Astrocyte of the spinal cord (primary cell): ENCODE measurements at regions not wholly inside any gene's neighbourhood (a gene's known extent, or its start where the extent isn't known, plus 50 kb on each side); places are given as distances from the start of the nearest gene placed in this dataset.

Source experiments
- DNase-seq: peaks from one replicate; pipeline ENCODE4 v3.0.0; 2011; ENCODE audit warnings: low read depth, low spot score
- H3K4me3 ChIP-seq: 2 replicates; pipeline ENCODE4 v1.5.1; 2011; ENCODE audit warnings: low read depth, mild to moderate bottlenecking, low read length, moderate library complexity
- CTCF ChIP-seq: IDR thresholded peaks from 2 replicates; pipeline ENCODE4 v1.5.1; 2012; ENCODE audit warnings: low read depth, mild to moderate bottlenecking, low read length, inconsistent platforms
- in situ Hi-C: cut with HindIII; loops from 2 replicates; pipeline ENCODE4 v1.10.0; 2017; ENCODE audit warnings: low sequenced_read_pairs

- H3K4me3 ChIP-seq, result no peak overlapping the region
- in situ Hi-C loops, result no loop called here
- DNase-seq, result peak; percentile 99
- no peak for TF ChIP-seq CTCF
Observed at GRCh38 chr6:44058617-44059358, 68.5 kb downstream of the MRPL14 start.

- peak; percentile 58 for DNase-seq
- H3K4me3 ChIP-seq, result no peak overlapping the region
- in situ Hi-C loops, result no loop called here
- TF ChIP-seq CTCF, result no peak
Observed at GRCh38 chr6:44057931-44058616, 69.2 kb downstream of the MRPL14 start.

GRCh38 chr6:44057238-44057930, 69.9 kb downstream of the MRPL14 start:
- H3K4me3 ChIP-seq, result no peak overlapping the region
- no peak for DNase-seq
- in situ Hi-C loops, result no loop called here
- no peak for TF ChIP-seq CTCF

GRCh38 chr6:44056392-44057237, 70.6 kb downstream of the MRPL14 start:
- in situ Hi-C loops, result no loop called here
- peak; percentile 90 for DNase-seq
- no peak overlapping the region for H3K4me3 ChIP-seq
- TF ChIP-seq CTCF, result no peak

- in situ Hi-C loops, result no loop called here
- no peak overlapping the region for H3K4me3 ChIP-seq
- DNase-seq, result peak; percentile 63
- no peak for TF ChIP-seq CTCF
Observed at GRCh38 chr6:44054721-44055559, 72.3 kb downstream of the MRPL14 start.
